Kidney epithelial cell (primary cell): ENCODE measurements at regions not wholly inside any gene's neighbourhood (a gene's known extent, or its start where the extent isn't known, plus 50 kb on each side); places are given as distances from the start of the nearest gene placed in this dataset.

Source experiments
- DNase-seq: peaks from one replicate; pipeline ENCODE4 v3.0.0-alpha.2; 2010; ENCODE audit warnings: low read depth
- H3K27me3 ChIP-seq: 2 replicates; pipeline ENCODE4 v1.6.0; 2011; ENCODE audit warnings: low read length; ENCODE audit not compliant: control insufficient read depth, insufficient read depth
- H3K36me3 ChIP-seq: 2 replicates; pipeline ENCODE4 v1.5.1; 2011; ENCODE audit warnings: low read length; ENCODE audit not compliant: control insufficient read depth, insufficient read depth
- H3K4me3 ChIP-seq: 2 replicates; pipeline ENCODE4 v1.5.1; 2011; ENCODE audit warnings: low read depth, mild to moderate bottlenecking, control low read depth, low read length
- CTCF ChIP-seq: IDR thresholded peaks from 2 replicates; pipeline ENCODE4 v1.5.1; 2011; ENCODE audit warnings: mild to moderate bottlenecking, moderate library complexity, low read length, control low read depth, inconsistent platforms; ENCODE audit not compliant: insufficient read depth, poor library complexity, severe bottlenecking

DNA sequence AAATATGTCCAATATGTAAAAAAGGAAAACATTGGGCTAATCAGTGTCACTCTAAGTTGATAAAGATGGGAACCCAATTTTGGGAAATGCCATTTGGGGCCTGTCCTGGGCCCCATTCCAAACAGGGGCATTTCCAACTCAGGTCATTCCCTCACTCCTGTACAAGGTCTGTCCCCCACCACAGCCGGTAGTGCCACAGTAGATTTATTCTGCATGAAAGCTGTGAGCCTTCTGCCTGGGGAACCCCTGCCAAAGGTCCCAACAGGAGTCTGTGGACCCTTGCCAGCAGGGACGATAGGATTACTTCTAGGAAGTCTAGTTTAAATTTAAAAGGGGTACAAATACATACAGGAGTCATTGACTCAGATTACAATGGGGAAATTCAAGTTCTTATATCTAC lies 317.6 kb upstream of the GNPDA2 start:
- no peak for DNase-seq
- Histone ChIP-seq H3K4me3 (no peak overlapping the region), H3K36me3 (no peaks in the 10 kb centered on the region), H3K27me3 (no peaks in the 10 kb centered on the region)
- TF ChIP-seq CTCF: no peak

- TF ChIP-seq CTCF: no peak
- Histone ChIP-seq H3K36me3 (no peaks in the 10 kb centered on the region), H3K27me3 (no peaks in the 10 kb centered on the region), H3K4me3 (no peak overlapping the region)
- no peak for DNase-seq
Observed at GRCh38 chr4:45036677-45037076, 310.3 kb upstream of the GNPDA2 start.

GRCh38 chr4:45033676-45034419 lies 307.5 kb upstream of the GNPDA2 start:
- DNase-seq: no peak
- Histone ChIP-seq H3K36me3 (no peaks in the 10 kb centered on the region), H3K27me3 (no peaks in the 10 kb centered on the region), H3K4me3 (no peak overlapping the region)
- no peak for TF ChIP-seq CTCF

- Histone ChIP-seq H3K4me3 (no peak overlapping the region), H3K36me3 (no peaks in the 10 kb centered on the region), H3K27me3 (no peaks in the 10 kb centered on the region)
- DNase-seq: no peak
- TF ChIP-seq CTCF: no peak
Observed at GRCh38 chr4:45030059-45030458, 303.7 kb upstream of the GNPDA2 start.

DNA sequence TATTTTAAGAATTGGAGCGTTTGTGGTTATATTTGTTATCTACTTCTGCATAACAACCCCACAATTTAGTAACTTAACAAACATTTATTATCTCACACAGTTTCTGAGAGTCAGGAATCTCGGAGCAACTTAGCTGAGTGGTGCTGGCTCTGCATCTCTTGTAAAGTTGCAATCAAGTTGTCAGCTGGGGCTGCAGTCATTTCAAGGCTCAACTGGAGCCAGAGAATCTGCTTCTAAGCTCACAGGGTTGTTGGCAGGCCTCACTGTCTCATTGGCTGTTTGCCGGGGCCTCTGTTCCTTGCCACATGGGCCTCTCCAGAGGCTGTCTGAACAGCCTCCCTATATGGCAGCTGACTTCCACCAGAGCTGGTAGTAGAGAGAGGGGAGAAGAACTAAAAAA lies 281.2 kb upstream of the GNPDA2 start:
- no peak for TF ChIP-seq CTCF

GRCh38 chr4:45006078-45006477 lies 279.7 kb upstream of the GNPDA2 start:
- TF ChIP-seq CTCF: no peak
- Histone ChIP-seq H3K27me3 (no peaks in the 10 kb centered on the region), H3K36me3 (no peaks in the 10 kb centered on the region)

More for the DNA sequence above, 281.2 kb upstream of the GNPDA2 start:
- no peak for DNase-seq
- Histone ChIP-seq H3K27me3 (no peaks in the 10 kb centered on the region), H3K36me3 (no peaks in the 10 kb centered on the region), H3K4me3 (no peak overlapping the region)

More at GRCh38 chr4:45006078-45006477, 279.7 kb upstream of the GNPDA2 start:
- no peak overlapping the region for H3K4me3 ChIP-seq
- no peak for DNase-seq
